GM04503 (cell line): ENCODE measurements at regions not wholly inside any gene's neighbourhood (a gene's known extent, or its start where the extent isn't known, plus 50 kb on each side); places are given as distances from the start of the nearest gene placed in this dataset.

Experiments used
- DNase-seq: peaks from one replicate; pipeline ENCODE4 v3.0.0-alpha.2; 2012; ENCODE audit warnings: low read depth

GRCh38 chr9:14428781-14429230 is 114.9 kb upstream of the NFIB start:
- no peak for DNase-seq

- DNase-seq, result no peak
Observed at GRCh38 chr9:14427419-14427818, 113.5 kb upstream of the NFIB start.

GRCh38 chr9:14424983-14425382 is 111.0 kb upstream of the NFIB start:
- no peak for DNase-seq

GRCh38 chr9:14424289-14424688 is 110.3 kb upstream of the NFIB start:
- DNase-seq, result no peak

- no peak for DNase-seq
Observed at GRCh38 chr9:14423815-14424261, 109.9 kb upstream of the NFIB start.

- no peak for DNase-seq
Observed at GRCh38 chr9:14421291-14421690, 107.3 kb upstream of the NFIB start.

GRCh38 chr9:14418941-14419937 is 105.3 kb upstream of the NFIB start:
- DNase-seq, result no peak

- DNase-seq, result no peak
Observed at GRCh38 chr9:14418301-14418940, 104.5 kb upstream of the NFIB start.

- DNase-seq, result no peak
Observed at GRCh38 chr9:14417237-14417636, 103.3 kb upstream of the NFIB start.

GRCh38 chr9:14415947-14416346 is 102.0 kb upstream of the NFIB start:
- DNase-seq, result no peak

- no peak for DNase-seq
Observed at GRCh38 chr9:14413812-14414211, 99.9 kb upstream of the NFIB start.

- no peak for DNase-seq
Observed at GRCh38 chr9:14412775-14413174, 98.8 kb upstream of the NFIB start.

- no peak for DNase-seq
Observed at GRCh38 chr9:14406463-14406862, 92.5 kb upstream of the NFIB start.

- DNase-seq, result no peak
Observed at GRCh38 chr9:14405176-14405706, 91.3 kb upstream of the NFIB start.

- DNase-seq, result no peak
Observed at GRCh38 chr9:14403081-14403480, 89.1 kb upstream of the NFIB start.

- no peak for DNase-seq
Observed at GRCh38 chr9:14402583-14402982, 88.6 kb upstream of the NFIB start.

- DNase-seq, result no peak
Observed at GRCh38 chr9:14401911-14402310, 88.0 kb upstream of the NFIB start.

GRCh38 chr9:14400658-14400995 is 86.7 kb upstream of the NFIB start:
- DNase-seq, result no peak

GRCh38 chr9:14399756-14400657 is 86.1 kb upstream of the NFIB start:
- DNase-seq, result no peak

GRCh38 chr9:14398473-14398872 is 84.5 kb upstream of the NFIB start:
- no peak for DNase-seq

- no peak for DNase-seq
Observed at GRCh38 chr9:14396171-14396570, 82.2 kb upstream of the NFIB start.
